Subcutaneous abdominal adipose tissue (tissue), 5 donors: ENCODE measurements at regions not wholly inside any gene's neighbourhood (a gene's known extent, or its start where the extent isn't known, plus 50 kb on each side); places are given as distances from the start of the nearest gene placed in this dataset.

Source experiments
- H3K27ac ChIP-seq: one replicate; pipeline ENCODE4 v1.7.0; 2013; ENCODE audit warnings: low read depth, mild to moderate bottlenecking, inconsistent platforms, low read length, moderate library complexity
- H3K27me3 ChIP-seq, 5 donors: one replicate each; pipeline ENCODE4 v1.7.0; 2013; ENCODE audit warnings: low read length in 5 of 5, inconsistent platforms in 1 of 5; ENCODE audit not compliant: control insufficient read depth in 5 of 5, insufficient read depth in 4 of 5
- H3K36me3 ChIP-seq, 5 donors: one replicate each; pipeline ENCODE4 v1.7.0; 2013; ENCODE audit warnings: low read length in 5 of 5; ENCODE audit not compliant: control insufficient read depth in 5 of 5, insufficient read depth in 5 of 5
- H3K4me1 ChIP-seq, 5 donors: one replicate each; pipeline ENCODE4 v1.7.0; 2013; ENCODE audit warnings: low read length in 5 of 5, mild to moderate bottlenecking in 3 of 5, moderate library complexity in 1 of 5; ENCODE audit not compliant: control insufficient read depth in 5 of 5, insufficient read depth in 5 of 5
- H3K4me3 ChIP-seq, 5 donors: one replicate each; pipeline ENCODE4 v1.7.0; 2013; ENCODE audit warnings: low read length in 5 of 5, low read depth in 1 of 5
- H3K9ac ChIP-seq, 5 donors: one replicate each; pipeline ENCODE4 v1.7.0; 2013; ENCODE audit warnings: low read length in 5 of 5, mild to moderate bottlenecking in 4 of 5, moderate library complexity in 3 of 5
- H3K9me3 ChIP-seq, 5 donors: one replicate each; pipeline ENCODE4 v1.7.0; 2013; ENCODE audit warnings: low read length in 5 of 5; ENCODE audit not compliant: control insufficient read depth in 5 of 5
- donor health status: healthy.
- donor health status: healthy.
- donor health status: healthy.
- donor health status: healthy.
- donor health status: healthy.

- no peak overlapping the region for H3K4me3 ChIP-seq
- no peaks in the 10 kb centered on the region for H3K4me1 ChIP-seq
- no peak overlapping the region for H3K9ac ChIP-seq
- H3K27me3 ChIP-seq = no peaks in the 10 kb centered on the region
- H3K9me3 ChIP-seq = no peaks in the 10 kb centered on the region
- H3K27ac ChIP-seq = no peak overlapping the region
- no peaks in the 10 kb centered on the region for H3K36me3 ChIP-seq
Observed at GRCh38 chr16:59701963-59702930, 968.1 kb upstream of the GOT2 start.

- no peak overlapping the region for H3K27ac ChIP-seq
- H3K36me3 ChIP-seq = no peaks in the 10 kb centered on the region
- H3K4me3 ChIP-seq = no peak overlapping the region
- H3K9ac ChIP-seq = no peak overlapping the region
- H3K9me3 ChIP-seq = no peaks in the 10 kb centered on the region
- no peaks in the 10 kb centered on the region for H3K4me1 ChIP-seq
- H3K27me3 ChIP-seq = no peaks in the 10 kb centered on the region
Observed at GRCh38 chr16:59699786-59700185, 965.7 kb upstream of the GOT2 start.

GRCh38 chr16:59698346-59699020 is 964.4 kb upstream of the GOT2 start:
- H3K4me1 ChIP-seq = no peaks in the 10 kb centered on the region
- H3K9me3 ChIP-seq = no peaks in the 10 kb centered on the region
- H3K36me3 ChIP-seq = no peaks in the 10 kb centered on the region
- H3K4me3 ChIP-seq = no peak overlapping the region
- no peaks in the 10 kb centered on the region for H3K27me3 ChIP-seq
- no peak overlapping the region for H3K27ac ChIP-seq
- H3K9ac ChIP-seq = no peak overlapping the region

- Histone ChIP-seq H3K4me1 (no peaks in the 10 kb centered on the region), H3K9ac (no peak overlapping the region), H3K27me3 (no peaks in the 10 kb centered on the region), H3K27ac (no peak overlapping the region), H3K9me3 (no peaks in the 10 kb centered on the region), H3K36me3 (no peaks in the 10 kb centered on the region), H3K4me3 (no peak overlapping the region)
Observed at GRCh38 chr16:59697761-59698160, 963.6 kb upstream of the GOT2 start.

GRCh38 chr16:59697236-59697635 is 963.1 kb upstream of the GOT2 start:
- Histone ChIP-seq H3K4me3 (no peak overlapping the region), H3K27ac (no peak overlapping the region), H3K27me3 (no peaks in the 10 kb centered on the region)

GRCh38 chr16:59696495-59696894 is 962.4 kb upstream of the GOT2 start:
- Histone ChIP-seq H3K36me3 (no peaks in the 10 kb centered on the region), H3K27me3 (no peaks in the 10 kb centered on the region)

More at GRCh38 chr16:59697236-59697635, 963.1 kb upstream of the GOT2 start:
- Histone ChIP-seq H3K4me1 (no peaks in the 10 kb centered on the region), H3K9me3 (no peaks in the 10 kb centered on the region), H3K9ac (no peak overlapping the region), H3K36me3 (no peaks in the 10 kb centered on the region)

GRCh38 chr16:59690216-59690615 is 956.1 kb upstream of the GOT2 start:
- Histone ChIP-seq H3K27me3 (no peaks in the 10 kb centered on the region), H3K36me3 (no peaks in the 10 kb centered on the region), H3K9me3 (peaks cover 0 to 10% (median 0%) of the 10 kb centered on the region in 5 donors), H3K4me3 (no peak overlapping the region), H3K9ac (no peak overlapping the region), H3K4me1 (no peaks in the 10 kb centered on the region), H3K27ac (no peak overlapping the region)

More at GRCh38 chr16:59696495-59696894, 962.4 kb upstream of the GOT2 start:
- H3K9ac ChIP-seq = no peak overlapping the region
- no peaks in the 10 kb centered on the region for H3K4me1 ChIP-seq
- no peak overlapping the region for H3K4me3 ChIP-seq
- H3K27ac ChIP-seq = no peak overlapping the region
- H3K9me3 ChIP-seq = no peaks in the 10 kb centered on the region

GRCh38 chr16:59688006-59688405 is 953.9 kb upstream of the GOT2 start:
- H3K9me3 ChIP-seq = peaks cover 0 to 11% (median 0%) of the 10 kb centered on the region in 5 donors
- no peak overlapping the region for H3K27ac ChIP-seq
- H3K4me3 ChIP-seq = no peak overlapping the region
- no peak overlapping the region for H3K9ac ChIP-seq
- H3K4me1 ChIP-seq = no peaks in the 10 kb centered on the region
- no peaks in the 10 kb centered on the region for H3K27me3 ChIP-seq
- no peaks in the 10 kb centered on the region for H3K36me3 ChIP-seq

- Histone ChIP-seq H3K4me1 (no peaks in the 10 kb centered on the region), H3K9me3 (peaks cover 0 to 11% (median 0%) of the 10 kb centered on the region in 5 donors), H3K36me3 (no peaks in the 10 kb centered on the region), H3K4me3 (no peak overlapping the region), H3K9ac (no peak overlapping the region), H3K27me3 (no peaks in the 10 kb centered on the region), H3K27ac (no peak overlapping the region)
Observed at GRCh38 chr16:59686405-59686804, 952.3 kb upstream of the GOT2 start.

GRCh38 chr16:59684911-59685310 is 950.8 kb upstream of the GOT2 start:
- Histone ChIP-seq H3K4me1 (no peaks in the 10 kb centered on the region), H3K36me3 (no peaks in the 10 kb centered on the region), H3K9me3 (peaks cover 0 to 11% (median 0%) of the 10 kb centered on the region in 5 donors), H3K27ac (no peak overlapping the region), H3K4me3 (no peak overlapping the region), H3K27me3 (no peaks in the 10 kb centered on the region), H3K9ac (no peak overlapping the region)
